HG03354 (cell line): ENCODE measurements at regions not wholly inside any gene's neighbourhood (a gene's known extent, or its start where the extent isn't known, plus 50 kb on each side); places are given as distances from the start of the nearest gene placed in this dataset.

ENCODE experiments used
- ATAC-seq: cut with Tn5 transposase; IDR thresholded peaks from one replicate; pipeline ENCODE4 v1.9.1; 2021; ENCODE audit warnings: mild to moderate bottlenecking; ENCODE audit not compliant: unreplicated experiment, poor library complexity, severe bottlenecking

DNA sequence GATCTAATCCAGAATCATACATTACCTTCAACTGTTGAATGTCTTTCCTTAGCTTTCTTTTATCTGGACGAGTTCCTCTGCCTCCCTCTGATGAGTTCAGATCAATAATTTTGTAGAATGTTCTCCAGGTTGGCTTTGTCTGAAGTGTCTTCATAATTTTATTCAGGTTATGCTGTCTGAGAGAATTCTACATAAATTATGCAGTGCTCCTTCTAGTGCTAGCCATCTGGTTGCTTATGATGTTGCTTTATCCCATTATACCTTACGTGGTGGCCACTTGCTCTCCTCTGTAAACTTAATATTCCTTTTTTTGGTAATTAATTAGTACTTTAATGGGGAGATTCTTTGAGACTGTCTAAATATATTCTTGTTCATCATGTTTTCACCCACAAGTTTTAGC lies 67.7 kb upstream of the PTCHD4 start:
- no peak for ATAC-seq

- no peak for ATAC-seq
Measured at GRCh38 chr6:48177786-48178185, 66.8 kb upstream of the PTCHD4 start.

DNA sequence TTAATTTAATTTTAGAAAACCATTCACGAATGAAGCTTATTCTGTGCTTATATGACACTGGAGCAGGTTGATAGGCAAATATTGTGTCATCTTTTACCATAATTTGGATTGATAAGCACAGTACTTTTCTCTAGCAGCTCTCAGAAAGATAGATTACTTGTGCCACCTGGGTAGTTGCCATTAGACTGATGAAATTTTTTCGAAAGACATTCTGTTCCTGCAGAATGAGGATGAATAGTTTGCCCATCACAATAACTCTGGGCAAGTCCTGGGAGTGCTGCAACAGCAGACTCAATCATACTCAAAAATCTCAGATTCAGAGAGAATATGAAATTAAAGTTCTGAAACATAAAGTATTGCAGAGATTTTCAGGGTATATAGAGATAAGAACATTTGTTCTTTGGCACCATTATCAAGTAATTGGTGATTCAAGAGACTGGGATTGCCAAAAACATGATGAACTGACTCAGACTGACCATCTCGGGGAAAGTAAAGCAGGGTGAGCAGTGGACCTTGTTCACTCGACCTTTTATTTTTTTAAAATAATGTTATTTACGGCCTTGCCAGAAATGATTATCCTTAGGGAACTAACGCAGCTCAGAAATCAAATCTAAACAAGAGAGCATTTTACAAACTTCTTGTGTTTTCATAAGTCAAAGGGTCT lies 65.8 kb upstream of the PTCHD4 start:
- ATAC-seq = no peak

- ATAC-seq = no peak
Measured at GRCh38 chr6:48169635-48170034, 58.6 kb upstream of the PTCHD4 start.
